SK-N-SH (cell line): ENCODE measurements at regions not wholly inside any gene's neighbourhood (a gene's known extent, or its start where the extent isn't known, plus 50 kb on each side); places are given as distances from the start of the nearest gene placed in this dataset.

Source experiments
- CTCF ChIP-seq: fragments of 200-600 bp; sonication (generic); IDR thresholded peaks from 2 replicates; pipeline ENCODE4 v1.6.1; 2017; ENCODE audit warnings: antibody characterized with exemption, mild to moderate bottlenecking, moderate library complexity
- EP300 ChIP-seq, 2 experiments: IDR thresholded peaks; 2 replicates each; pipeline versions ENCODE4 v1.4.0 to v1.6.1; 2012; ENCODE audit warnings: borderline replicate concordance in 1 of 2, low read depth in 1 of 2, low read length in 1 of 2
- EZH2phosphoT487 ChIP-seq: fragments of 200-600 bp; sonication (generic); IDR thresholded peaks from 2 replicates; pipeline ENCODE4 v1.6.1; 2017; ENCODE audit warnings: low read depth, mixed run types, mild to moderate bottlenecking, antibody characterized with exemption, moderate library complexity, borderline replicate concordance
- MAX ChIP-seq: IDR thresholded peaks from 2 replicates; pipeline ENCODE4 v1.4.0; 2012; ENCODE audit warnings: low read depth
- POLR2AphosphoS5 ChIP-seq: IDR thresholded peaks from 2 replicates; pipeline ENCODE4 v1.6.1; 2012; ENCODE audit warnings: low read depth, low read length
- RAD21 ChIP-seq: IDR thresholded peaks from 2 replicates; pipeline ENCODE4 v1.6.1; 2012; ENCODE audit warnings: mild to moderate bottlenecking, low read length
- RFX5 ChIP-seq: IDR thresholded peaks from 2 replicates; pipeline ENCODE4 v1.6.1; 2012; ENCODE audit warnings: mild to moderate bottlenecking, improper control_type of control experiment, low read length
- TEAD4 ChIP-seq: IDR thresholded peaks from 2 replicates; pipeline ENCODE4 v1.4.0; 2012; ENCODE audit warnings: mild to moderate bottlenecking, borderline replicate concordance; ENCODE audit not compliant: insufficient read depth
- USF2 ChIP-seq: fragments of 150-350 bp; IDR thresholded peaks from 2 replicates; pipeline ENCODE4 v1.6.1; 2017; ENCODE audit warnings: antibody characterized with exemption, low read length, low read depth, borderline replicate concordance
- YY1 ChIP-seq: IDR thresholded peaks from 2 replicates; pipeline ENCODE4 v1.4.0; 2012; ENCODE audit warnings: low read depth, mild to moderate bottlenecking
- TF ChIP-seq, protein P1 (sequence below): IDR thresholded peaks from 2 replicates; pipeline ENCODE4 v1.6.1; 2012; ENCODE audit warnings: mild to moderate bottlenecking, low read depth, low read length, moderate library complexity

DNA sequence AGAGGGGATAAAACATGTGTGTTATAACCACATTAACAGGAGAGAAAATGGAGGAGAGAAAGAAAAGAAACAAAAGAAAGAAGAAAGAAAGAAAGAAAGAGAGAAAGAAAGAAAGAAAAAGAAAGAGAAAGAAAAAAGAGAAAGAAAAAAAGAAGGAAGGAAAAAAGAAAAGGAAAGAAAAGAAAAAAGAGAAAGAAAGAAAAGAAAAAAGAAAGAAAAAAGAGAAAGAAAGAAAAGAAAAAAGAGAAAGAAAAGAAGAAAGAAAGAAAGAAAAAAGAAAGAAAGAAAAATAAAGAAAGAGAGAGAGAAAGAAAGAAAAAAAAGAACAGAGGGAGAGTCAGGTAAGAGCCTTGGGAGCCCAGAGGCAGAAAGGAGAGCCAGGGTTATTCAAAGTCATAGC, 446.6 kb upstream of the ASIC2 start:
- TF ChIP-seq CTCF (no peak), POLR2AphosphoS5 (no peak), RAD21 (no peak), EZH2phosphoT487 (no peak), EP300 (IDR thresholded peaks at IDR 0.05; ENCODE audit: borderline replicate concordance in 1 of 2, low read depth in 1 of 2, low read length in 1 of 2) (no peak), TEAD4 (no peak), RFX5 (no peak), MAX (no peak), YY1 (no peak), USF2 (no peak)
- TF ChIP-seq, protein P1, sequence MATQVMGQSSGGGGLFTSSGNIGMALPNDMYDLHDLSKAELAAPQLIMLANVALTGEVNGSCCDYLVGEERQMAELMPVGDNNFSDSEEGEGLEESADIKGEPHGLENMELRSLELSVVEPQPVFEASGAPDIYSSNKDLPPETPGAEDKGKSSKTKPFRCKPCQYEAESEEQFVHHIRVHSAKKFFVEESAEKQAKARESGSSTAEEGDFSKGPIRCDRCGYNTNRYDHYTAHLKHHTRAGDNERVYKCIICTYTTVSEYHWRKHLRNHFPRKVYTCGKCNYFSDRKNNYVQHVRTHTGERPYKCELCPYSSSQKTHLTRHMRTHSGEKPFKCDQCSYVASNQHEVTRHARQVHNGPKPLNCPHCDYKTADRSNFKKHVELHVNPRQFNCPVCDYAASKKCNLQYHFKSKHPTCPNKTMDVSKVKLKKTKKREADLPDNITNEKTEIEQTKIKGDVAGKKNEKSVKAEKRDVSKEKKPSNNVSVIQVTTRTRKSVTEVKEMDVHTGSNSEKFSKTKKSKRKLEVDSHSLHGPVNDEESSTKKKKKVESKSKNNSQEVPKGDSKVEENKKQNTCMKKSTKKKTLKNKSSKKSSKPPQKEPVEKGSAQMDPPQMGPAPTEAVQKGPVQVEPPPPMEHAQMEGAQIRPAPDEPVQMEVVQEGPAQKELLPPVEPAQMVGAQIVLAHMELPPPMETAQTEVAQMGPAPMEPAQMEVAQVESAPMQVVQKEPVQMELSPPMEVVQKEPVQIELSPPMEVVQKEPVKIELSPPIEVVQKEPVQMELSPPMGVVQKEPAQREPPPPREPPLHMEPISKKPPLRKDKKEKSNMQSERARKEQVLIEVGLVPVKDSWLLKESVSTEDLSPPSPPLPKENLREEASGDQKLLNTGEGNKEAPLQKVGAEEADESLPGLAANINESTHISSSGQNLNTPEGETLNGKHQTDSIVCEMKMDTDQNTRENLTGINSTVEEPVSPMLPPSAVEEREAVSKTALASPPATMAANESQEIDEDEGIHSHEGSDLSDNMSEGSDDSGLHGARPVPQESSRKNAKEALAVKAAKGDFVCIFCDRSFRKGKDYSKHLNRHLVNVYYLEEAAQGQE = no peak
